Neural crest cell (in vitro differentiated cells): ENCODE measurements at regions not wholly inside any gene's neighbourhood (a gene's known extent, or its start where the extent isn't known, plus 50 kb on each side); places are given as distances from the start of the nearest gene placed in this dataset.

Experiments
- DNase-seq: peaks from one replicate; pipeline ENCODE4 v3.0.0; 2021; ENCODE audit warnings: low read depth, mixed read lengths, low spot score
- H3K27ac Mint-ChIP-seq: one replicate; pipeline ENCODE4 v1.8.0; 2021; ENCODE audit warnings: mild to moderate bottlenecking, mixed read lengths; ENCODE audit not compliant: unreplicated experiment
- H3K27me3 Mint-ChIP-seq: 2 replicates; pipeline ENCODE4 v1.8.0; 2021; ENCODE audit warnings: low read depth, mild to moderate bottlenecking, mixed read lengths
- H3K36me3 Mint-ChIP-seq: 2 replicates; pipeline ENCODE4 v1.8.0; 2021; ENCODE audit warnings: low read depth, mild to moderate bottlenecking, mixed read lengths
- H3K4me1 Mint-ChIP-seq: 2 replicates; pipeline ENCODE4 v1.8.0; 2021; ENCODE audit warnings: mixed read lengths
- H3K4me3 Mint-ChIP-seq: one replicate; pipeline ENCODE4 v1.8.0; 2021; ENCODE audit warnings: mild to moderate bottlenecking, mixed read lengths
- H3K9me3 Mint-ChIP-seq: 2 replicates; pipeline ENCODE4 v1.8.0; 2021; ENCODE audit warnings: mixed read lengths
- CTCF ChIP-seq: fragments of 200-600 bp; sonication (generic); conservative IDR thresholded peaks from 2 replicates; pipeline ENCODE4 v1.5.0; 2021; ENCODE audit warnings: antibody characterized with exemption, mild to moderate bottlenecking

DNA sequence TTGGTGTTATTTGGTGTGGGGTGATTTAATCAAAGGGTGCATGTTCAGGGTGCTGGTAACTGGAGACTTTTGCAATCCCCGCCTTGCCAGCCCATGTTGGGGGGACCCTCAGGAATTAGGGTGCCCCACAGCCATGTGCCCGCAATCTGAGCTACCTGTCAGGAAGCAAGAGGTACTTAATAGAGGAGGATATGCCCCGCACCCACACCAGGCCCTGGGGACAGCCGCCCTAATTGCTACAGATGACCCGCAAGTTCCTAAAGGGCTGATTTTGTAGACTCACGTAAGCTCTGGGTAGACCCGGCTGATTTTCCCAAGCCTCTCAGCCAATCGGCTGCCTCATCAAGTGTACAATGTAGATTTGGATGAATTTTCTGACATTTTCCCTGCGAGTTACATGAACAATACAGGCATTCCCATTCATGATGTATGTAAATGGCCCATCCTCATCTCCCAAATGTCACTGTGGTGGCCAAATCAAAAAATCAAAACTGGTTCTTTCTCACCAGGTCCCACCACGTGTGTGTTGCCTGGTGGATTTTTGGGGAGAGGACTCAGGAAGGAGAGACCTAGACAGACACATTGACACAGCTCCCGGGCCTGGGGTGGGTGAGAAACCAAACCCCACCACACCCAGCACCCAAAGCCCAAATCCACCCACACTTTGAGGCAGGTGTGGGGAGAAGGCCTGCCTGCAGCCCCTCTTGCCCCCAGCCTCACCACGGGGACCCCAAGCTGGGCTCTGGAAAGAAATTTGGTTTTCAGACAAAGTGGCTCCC, 119.2 kb upstream of the SPACA7 start:
- Mint-ChIP-seq H3K9me3 (peaks cover 3% of the 10 kb centered on the region), H3K4me1 (no peaks in the 10 kb centered on the region), H3K27ac (peak overlapping the region; percentile 27), H3K36me3 (no peaks in the 10 kb centered on the region), H3K27me3 (no peaks in the 10 kb centered on the region), H3K4me3 (no peak overlapping the region)
- no peak for TF ChIP-seq CTCF
- no peak for DNase-seq

- TF ChIP-seq CTCF, result no peak
- Mint-ChIP-seq H3K36me3 (no peaks in the 10 kb centered on the region), H3K9me3 (peaks cover 3% of the 10 kb centered on the region), H3K4me3 (no peak overlapping the region), H3K27me3 (no peaks in the 10 kb centered on the region), H3K4me1 (no peaks in the 10 kb centered on the region), H3K27ac (no peak overlapping the region)
- DNase-seq, result no peak
These were observed 116.6 kb upstream of the SPACA7 start for GRCh38 chr13:112259511-112259910.

GRCh38 chr13:112260108-112261055, 115.8 kb upstream of the SPACA7 start:
- H3K27me3 Mint-ChIP-seq, result no peaks in the 10 kb centered on the region
- no peaks in the 10 kb centered on the region for H3K36me3 Mint-ChIP-seq
- H3K4me1 Mint-ChIP-seq, result no peaks in the 10 kb centered on the region
- H3K27ac Mint-ChIP-seq, result no peak overlapping the region
- H3K9me3 Mint-ChIP-seq, result no peaks in the 10 kb centered on the region
- DNase-seq, result no peak
- no peak for TF ChIP-seq CTCF
- H3K4me3 Mint-ChIP-seq, result no peak overlapping the region

DNA sequence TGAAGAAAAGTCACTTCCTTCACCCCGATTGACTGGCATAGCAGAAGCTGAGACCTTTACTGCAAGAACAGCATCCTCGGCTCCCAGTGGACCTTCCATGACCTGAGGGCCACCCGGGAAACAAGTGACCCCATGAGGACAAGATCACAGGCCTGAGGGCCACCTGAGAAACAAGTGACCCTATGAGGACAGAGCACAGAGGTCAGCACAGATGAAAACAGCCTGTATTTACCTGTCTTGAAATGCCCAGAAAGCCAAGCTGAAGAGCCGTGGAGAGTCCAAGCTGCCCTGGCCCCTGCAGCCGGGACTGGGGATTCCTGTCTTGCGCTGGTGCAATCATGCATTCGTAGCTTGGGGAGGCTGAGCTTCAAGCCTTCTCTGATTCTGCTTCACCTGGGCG, 114.2 kb upstream of the SPACA7 start:
- DNase-seq, result no peak
- no peaks in the 10 kb centered on the region for H3K27me3 Mint-ChIP-seq
- H3K9me3 Mint-ChIP-seq, result no peaks in the 10 kb centered on the region
- peaks cover 8% of the 10 kb centered on the region for H3K4me1 Mint-ChIP-seq
- TF ChIP-seq CTCF, result no peak
- no peaks in the 10 kb centered on the region for H3K36me3 Mint-ChIP-seq
- no peak overlapping the region for H3K4me3 Mint-ChIP-seq
- no peak overlapping the region for H3K27ac Mint-ChIP-seq

DNA sequence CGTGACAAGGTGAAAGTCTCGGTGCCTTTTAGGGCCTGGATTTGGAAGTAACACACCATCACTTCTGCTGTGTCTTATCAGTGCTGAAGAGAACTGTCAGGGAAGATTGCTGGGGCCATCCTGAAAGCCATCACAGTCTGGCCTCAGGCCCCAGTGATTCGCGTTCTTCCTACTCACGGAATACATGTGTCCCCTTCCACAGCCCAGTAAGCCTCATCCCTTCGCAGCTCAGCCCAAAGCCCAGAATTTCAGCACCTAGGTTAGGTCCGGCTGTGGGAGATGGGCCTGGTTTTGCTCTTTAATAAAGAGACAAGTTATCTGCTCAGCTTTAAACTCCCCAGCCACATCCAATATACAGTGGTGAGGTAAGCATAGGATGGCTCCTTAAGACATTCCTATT, 113.0 kb upstream of the SPACA7 start:
- Mint-ChIP-seq H3K36me3 (no peaks in the 10 kb centered on the region), H3K9me3 (no peaks in the 10 kb centered on the region), H3K4me1 (peaks cover 11% of the 10 kb centered on the region), H3K4me3 (no peak overlapping the region), H3K27ac (no peak overlapping the region), H3K27me3 (no peaks in the 10 kb centered on the region)
- no peak for DNase-seq
- no peak for TF ChIP-seq CTCF
